GM12892 (cell line): ENCODE measurements at regions not wholly inside any gene's neighbourhood (a gene's known extent, or its start where the extent isn't known, plus 50 kb on each side); places are given as distances from the start of the nearest gene placed in this dataset.

Source experiments
- POLR2A ChIP-seq: IDR thresholded peaks from 2 replicates; pipeline ENCODE4 v1.6.1; 2011; ENCODE audit warnings: low read depth, low read length, control low read depth
- POLR2AphosphoS5 ChIP-seq: IDR thresholded peaks from 2 replicates; pipeline ENCODE4 v1.6.1; 2011; ENCODE audit warnings: low read depth, low read length, control low read depth

DNA sequence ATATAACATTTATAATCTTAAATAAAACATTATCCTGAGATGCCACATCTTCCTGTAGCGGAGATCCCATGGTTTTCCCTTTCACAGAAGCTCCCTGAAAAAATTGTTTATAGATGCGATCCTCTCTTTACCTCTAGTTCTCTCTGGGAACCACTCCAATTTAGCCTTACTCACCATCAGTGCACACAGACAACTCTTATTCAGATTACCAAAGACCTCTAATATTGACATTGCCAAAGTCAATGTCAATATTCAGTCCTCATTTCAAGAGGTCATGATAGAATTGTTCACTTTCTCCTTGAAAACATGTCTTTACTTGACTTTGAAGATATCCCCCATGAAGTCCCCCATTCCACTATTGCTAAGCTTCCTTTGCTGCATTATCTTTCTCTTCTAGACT, 248.8 kb downstream of the CTH start:
- TF ChIP-seq POLR2A (no peak), POLR2AphosphoS5 (no peak)
